Panc1 (cell line): ENCODE measurements at regions not wholly inside any gene's neighbourhood (a gene's known extent, or its start where the extent isn't known, plus 50 kb on each side); places are given as distances from the start of the nearest gene placed in this dataset.

Experiments used
- ATAC-seq: fragments of 200-7000 bp; cut with Tn5 transposase; 2 replicates; pipeline ENCODE4 v1.9.1; 2020; ENCODE audit warnings: mild to moderate bottlenecking, moderate library complexity
- BruUV-seq: library from RNA; stranded (reverse); fragments of 400-500 nt; replicated peaks from 2 replicates; lab custom pipeline; 2021; lab: Mats Ljungman, UMichigan
- CTCF ChIA-PET: fragments of 300-600 bp; sonication (Branson Sonifier 250); formaldehyde crosslinking; loops from one replicate; lab custom pipeline; 2022; ENCODE audit warnings: antibody characterized with exemption; lab: Charles Lee
- POLR2A ChIA-PET: fragments of 300-600 bp; sonication (Branson Sonifier 250); formaldehyde crosslinking; loops from one replicate; lab custom pipeline; 2022; ENCODE audit warnings: antibody characterized with exemption; lab: Charles Lee
- DNase-seq: peaks from one replicate; pipeline ENCODE4 v3.0.0-alpha.2; 2010; ENCODE audit warnings: low read depth, low spot score
- H3K27ac ChIP-seq: 2 replicates; pipeline ENCODE4 v1.5.1; 2011; ENCODE audit warnings: mild to moderate bottlenecking, low read length, inconsistent platforms
- H3K27me3 ChIP-seq: fragments of 200-500 bp; sonication (Bioruptor generic); 2 replicates; pipeline ENCODE4 v1.6.0; 2014; ENCODE audit warnings: low read length, inconsistent platforms; ENCODE audit not compliant: control insufficient read depth, insufficient read depth
- H3K36me3 ChIP-seq: fragments of 200-500 bp; sonication (Bioruptor generic); 2 replicates; pipeline ENCODE4 v1.5.1; 2014; ENCODE audit warnings: inconsistent platforms, mild to moderate bottlenecking, low read length, moderate library complexity; ENCODE audit not compliant: control insufficient read depth, insufficient read depth
- H3K4me1 ChIP-seq: 2 replicates; pipeline ENCODE4 v1.5.1; 2011; ENCODE audit warnings: inconsistent platforms, mild to moderate bottlenecking, low read length, moderate library complexity; ENCODE audit not compliant: control insufficient read depth, insufficient read depth
- H3K4me3 ChIP-seq, 2 experiments: 2 replicates each; pipeline ENCODE4 v1.5.1; 2011 to 2012; ENCODE audit warnings: low read depth in 2 of 2, low read length in 2 of 2, mild to moderate bottlenecking in 2 of 2, inconsistent platforms in 1 of 2, moderate library complexity in 1 of 2
- H3K9me3 ChIP-seq: fragments of 200-500 bp; sonication (Bioruptor generic); 2 replicates; pipeline ENCODE4 v1.5.1; 2014; ENCODE audit warnings: low read depth, mild to moderate bottlenecking, inconsistent platforms, low read length, moderate library complexity; ENCODE audit not compliant: control insufficient read depth, insufficient read depth
- CTCF ChIP-seq: fragments of 450-650 bp; IDR thresholded peaks from 2 replicates; pipeline ENCODE4 v1.5.1; 2017; ENCODE audit warnings: mild to moderate bottlenecking
- POLR2AphosphoS5 ChIP-seq: IDR thresholded peaks from 2 replicates; pipeline ENCODE4 v1.6.1; 2012; ENCODE audit warnings: mild to moderate bottlenecking, low read depth, low read length, moderate library complexity
- REST ChIP-seq, 2 experiments: IDR thresholded peaks; 2 replicates each; pipeline ENCODE4 v1.6.1; 2011 to 2012; ENCODE audit warnings: low read depth in 2 of 2, control low read depth in 1 of 2, low read length in 1 of 2, mild to moderate bottlenecking in 1 of 2, moderate library complexity in 1 of 2; ENCODE audit not compliant: insufficient read depth in 1 of 2
- SIN3A ChIP-seq: IDR thresholded peaks from 2 replicates; pipeline ENCODE4 v1.6.1; 2012; ENCODE audit warnings: low read depth, mild to moderate bottlenecking, low read length, moderate library complexity, borderline replicate concordance; ENCODE audit not compliant: insufficient read depth
- TCF7L2 ChIP-seq: IDR thresholded peaks from 2 replicates; pipeline ENCODE4 v1.6.1; 2011; ENCODE audit warnings: mild to moderate bottlenecking, low read depth, low read length, inconsistent platforms
- in situ Hi-C: cut with HindIII; loops from 2 replicates; pipeline ENCODE4 v1.10.0; 2016; ENCODE audit warnings: low sequenced_read_pairs, low pct_unique_long_range_greater_than_20kb
- intact Hi-C: fragments of 100-400 bp; cut with micrococcal nuclease; formaldehyde crosslinking; loops from one replicate; pipeline ENCODE4 v1.10.0; 2022; ENCODE audit not compliant: unreplicated experiment

- CTCF ChIA-PET: no interaction called here
- Histone ChIP-seq H3K27ac (no peak overlapping the region), H3K4me3 (no peak overlapping the region), H3K27me3 (no peaks in the 10 kb centered on the region), H3K4me1 (peaks cover 14% of the 10 kb centered on the region), H3K36me3 (no peaks in the 10 kb centered on the region), H3K9me3 (no peaks in the 10 kb centered on the region)
- intact Hi-C loops: no loop called here
- DNase-seq (no peak), ATAC-seq (no peak)
- in situ Hi-C loops: no loop called here
- TF ChIP-seq CTCF (no peak), REST (IDR thresholded peaks at IDR 0.05; ENCODE audit: insufficient read depth in 1 of 2, low read depth in 2 of 2, low read length in 1 of 2) (no peak), SIN3A (no peak), TCF7L2 (no peak), POLR2AphosphoS5 (no peak)
- POLR2A ChIA-PET: no interaction called here
- no TSS peak for BruUV-seq
Observed at GRCh38 chr7:18430810-18431209, 64.7 kb upstream of the HDAC9 start.

GRCh38 chr7:18434171-18434570, 61.4 kb upstream of the HDAC9 start:
- DNase-seq: no peak
- Histone ChIP-seq H3K4me3 (no peak overlapping the region), H3K4me1 (no peaks in the 10 kb centered on the region), H3K36me3 (no peaks in the 10 kb centered on the region), H3K27ac (no peak overlapping the region), H3K27me3 (no peaks in the 10 kb centered on the region), H3K9me3 (no peaks in the 10 kb centered on the region)
- in situ Hi-C loops: no loop called here
- CTCF ChIA-PET: no interaction called here
- intact Hi-C loops: no loop called here
- POLR2A ChIA-PET: no interaction called here
- BruUV-seq: no TSS peak
- TF ChIP-seq SIN3A (no peak), POLR2AphosphoS5 (no peak), TCF7L2 (no peak), CTCF (no peak), REST (IDR thresholded peaks at IDR 0.05; ENCODE audit: insufficient read depth in 1 of 2, low read depth in 2 of 2, low read length in 1 of 2) (no peak)
- no peak for ATAC-seq
